GM19463 (cell line): ENCODE measurements at regions not wholly inside any gene's neighbourhood (a gene's known extent, or its start where the extent isn't known, plus 50 kb on each side); places are given as distances from the start of the nearest gene placed in this dataset.

ENCODE experiments used
- ATAC-seq: cut with Tn5 transposase; IDR thresholded peaks from one replicate; pipeline ENCODE4 v1.9.1; 2021; ENCODE audit warnings: mild to moderate bottlenecking, moderate library complexity; ENCODE audit not compliant: unreplicated experiment

- ATAC-seq: no peak
These were observed 63.2 kb upstream of the CCDC190 start for GRCh38 chr1:162924179-162924578.

GRCh38 chr1:162922201-162922600 is 61.2 kb upstream of the CCDC190 start:
- ATAC-seq: no peak

GRCh38 chr1:162921311-162921710 is 60.3 kb upstream of the CCDC190 start:
- no peak for ATAC-seq

- ATAC-seq: no peak
These were observed 58.1 kb upstream of the CCDC190 start for GRCh38 chr1:162919034-162919433.

GRCh38 chr1:162918151-162918754 is 57.3 kb upstream of the CCDC190 start:
- no peak for ATAC-seq

GRCh38 chr1:162916821-162917613 is 56.0 kb upstream of the CCDC190 start:
- ATAC-seq: no peak

- no peak for ATAC-seq
These were observed 55.4 kb upstream of the CCDC190 start for GRCh38 chr1:162916407-162916806.

- ATAC-seq: no peak
These were observed 53.6 kb upstream of the CCDC190 start for GRCh38 chr1:162914601-162915000.

- no peak for ATAC-seq
These were observed 52.4 kb upstream of the CCDC190 start for GRCh38 chr1:162913345-162913744.

- no peak for ATAC-seq
These were observed 51.2 kb upstream of the CCDC190 start for GRCh38 chr1:162912061-162912667.
